ENCODE measurements at regions not wholly inside any gene's neighbourhood (a gene's known extent, or its start where the extent isn't known, plus 50 kb on each side); places are given as distances from the start of the nearest gene placed in this dataset.

- Histone ChIP-seq H3K9me3 (ENCODE audit: control insufficient read depth, insufficient read depth, low read depth, low read length) (no peaks in the 10 kb centered on the region), H3K4me3 (ENCODE audit: low read depth, low read length) (no peak overlapping the region), H3K4me1 (ENCODE audit: control insufficient read depth, insufficient read depth, low read length) (no peaks in the 10 kb centered on the region), H3K36me3 (ENCODE audit: control insufficient read depth in 2 of 2, insufficient read depth in 1 of 2, low read length in 2 of 2) (no peaks in the 10 kb centered on the region), H3K27ac (ENCODE audit: extremely low read depth, low read depth, low read length) (no peak overlapping the region)
- CTCF ChIA-PET: interaction anchor here (0.6 kb wide), 1 partner anchor 701 kb away, joined by 4 read pairs; no protein-coding TSS in a partner anchor
- POLR2A ChIA-PET: no interaction called here
- no peak for TF ChIP-seq OSR2 (tag by site-specific recombination; IDR thresholded peaks at IDR 0.05)
- TF ChIP-seq ZNF426 (tag by site-specific recombination; IDR thresholded peaks at IDR 0.05): no peak
- no peak for TF ChIP-seq HOXD13 (CRISPR knock-in tag; IDR thresholded peaks at IDR 0.05; ENCODE audit: borderline replicate concordance)
- TF ChIP-seq ZNF530 (tag by site-specific recombination; IDR thresholded peaks at IDR 0.05; ENCODE audit: low read depth): no peak
- no peak for TF ChIP-seq ZNF792 (tag by site-specific recombination; IDR thresholded peaks at IDR 0.05)
- no peak for TF ChIP-seq ZNF2 (tag by site-specific recombination; IDR thresholded peaks at IDR 0.05)
- TF ChIP-seq ZNF239 (tag by site-specific recombination; IDR thresholded peaks at IDR 0.05): no peak
- no peak for TF ChIP-seq OVOL3 (tag by site-specific recombination; IDR thresholded peaks at IDR 0.05)
- TF ChIP-seq SALL2 (tag by site-specific recombination; IDR thresholded peaks at IDR 0.05; ENCODE audit: borderline replicate concordance): no peak
- TF ChIP-seq ZBTB21 (tag by site-specific recombination; IDR thresholded peaks at IDR 0.05): no peak
These were observed 767.2 kb upstream of the SLC10A2 start for GRCh38 chr13:103833294-103833852.

GRCh38 chr13:103815619-103816018 lies 749.4 kb upstream of the SLC10A2 start:
- POLR2A ChIA-PET: no interaction called here
- TF ChIP-seq YY1 (tag by site-specific recombination; IDR thresholded peaks at IDR 0.05) (no peak), ZNF426 (tag by site-specific recombination; IDR thresholded peaks at IDR 0.05) (no peak), GLIS2 (tag by site-specific recombination; IDR thresholded peaks at IDR 0.05) (no peak), SETDB1 (IDR thresholded peaks at IDR 0.05; ENCODE audit: insufficient read length, low read length) (no peak), ZFP41 (tag by site-specific recombination; IDR thresholded peaks at IDR 0.05; ENCODE audit: borderline replicate concordance) (no peak), ZFP37 (tag by site-specific recombination; IDR thresholded peaks at IDR 0.05) (no peak), ZNF155 (tag by site-specific recombination; IDR thresholded peaks at IDR 0.05) (no peak)
- Histone ChIP-seq H3K36me3 (ENCODE audit: control insufficient read depth in 2 of 2, insufficient read depth in 1 of 2, low read length in 2 of 2) (no peaks in the 10 kb centered on the region), H3K27ac (ENCODE audit: extremely low read depth, low read depth, low read length) (no peak overlapping the region), H3K9me3 (ENCODE audit: control insufficient read depth, insufficient read depth, low read depth, low read length) (no peaks in the 10 kb centered on the region), H3K4me1 (ENCODE audit: control insufficient read depth, insufficient read depth, low read length) (no peaks in the 10 kb centered on the region), H3K4me3 (ENCODE audit: low read depth, low read length) (no peak overlapping the region)
- CTCF ChIA-PET: no interaction called here

- Histone ChIP-seq H3K27ac (ENCODE audit: extremely low read depth, low read depth, low read length) (no peak overlapping the region), H3K4me3 (ENCODE audit: low read depth, low read length) (no peak overlapping the region), H3K36me3 (ENCODE audit: control insufficient read depth in 2 of 2, insufficient read depth in 1 of 2, low read length in 2 of 2) (no peaks in the 10 kb centered on the region), H3K9me3 (ENCODE audit: control insufficient read depth, insufficient read depth, low read depth, low read length) (no peaks in the 10 kb centered on the region), H3K4me1 (ENCODE audit: control insufficient read depth, insufficient read depth, low read length) (no peaks in the 10 kb centered on the region)
- CTCF ChIA-PET: no interaction called here
- POLR2A ChIA-PET: no interaction called here
- no peak for TF ChIP-seq SP2 (tag by site-specific recombination; IDR thresholded peaks at IDR 0.05)
- no peak for TF ChIP-seq HIC1 (tag by site-specific recombination; IDR thresholded peaks at IDR 0.05)
- no peak for TF ChIP-seq ZFHX2 (tag by site-specific recombination; conservative IDR thresholded peaks at IDR 0.05)
- no peak for TF ChIP-seq ZNF140 (tag by site-specific recombination; IDR thresholded peaks at IDR 0.05)
- no peak for TF ChIP-seq FEZF1 (tag by site-specific recombination; IDR thresholded peaks at IDR 0.05)
- no peak for TF ChIP-seq BCL11B (tag by site-specific recombination; IDR thresholded peaks at IDR 0.05; ENCODE audit: low read depth)
- TF ChIP-seq ZNF324 (tag by site-specific recombination; IDR thresholded peaks at IDR 0.05): no peak
- TF ChIP-seq PATZ1 (tag by site-specific recombination; IDR thresholded peaks at IDR 0.05): no peak
- no peak for TF ChIP-seq ZNF132 (tag by site-specific recombination; IDR thresholded peaks at IDR 0.05; ENCODE audit: borderline replicate concordance)
- no peak for TF ChIP-seq PRDM4 (tag by site-specific recombination; IDR thresholded peaks at IDR 0.05)
- no peak for TF ChIP-seq ZNF416 (tag by site-specific recombination; IDR thresholded peaks at IDR 0.05)
- TF ChIP-seq ZNF660 (tag by site-specific recombination; IDR thresholded peaks at IDR 0.05): no peak
- no peak for TF ChIP-seq HOXD13 (CRISPR knock-in tag; IDR thresholded peaks at IDR 0.05; ENCODE audit: borderline replicate concordance)
- no peak for TF ChIP-seq ZNF426 (tag by site-specific recombination; IDR thresholded peaks at IDR 0.05)
These were observed 746.8 kb upstream of the SLC10A2 start for GRCh38 chr13:103812971-103813370.
